ENCODE measurements at regions not wholly inside any gene's neighbourhood (a gene's known extent, or its start where the extent isn't known, plus 50 kb on each side); places are given as distances from the start of the nearest gene placed in this dataset.

GRCh38 chr16:87076331-87076949, 240.8 kb downstream of the C16orf95 start:
- no peak for DNase-seq (ENCODE audit: low spot score)
- peak overlapping the region; percentile 2 for H3K27ac Mint-ChIP-seq (ENCODE audit: unreplicated experiment)
- no peak overlapping the region for H3K4me3 Mint-ChIP-seq (ENCODE audit: unreplicated experiment)
- H3K36me3 Mint-ChIP-seq (ENCODE audit: low read depth, unreplicated experiment): no peaks in the 10 kb centered on the region
- H3K9me3 Mint-ChIP-seq (ENCODE audit: unreplicated experiment): peaks cover 5% of the 10 kb centered on the region
- no peaks in the 10 kb centered on the region for H3K27me3 Mint-ChIP-seq (ENCODE audit: unreplicated experiment)
- peaks cover 10% of the 10 kb centered on the region for H3K4me1 Mint-ChIP-seq (ENCODE audit: unreplicated experiment)
- TF ChIP-seq CTCF (IDR thresholded peaks at IDR 0.05; ENCODE audit: unreplicated experiment): no peak

GRCh38 chr16:87076950-87077749, 240.0 kb downstream of the C16orf95 start:
- H3K36me3 Mint-ChIP-seq (ENCODE audit: low read depth, unreplicated experiment): no peaks in the 10 kb centered on the region
- H3K27ac Mint-ChIP-seq (ENCODE audit: unreplicated experiment): no peak overlapping the region
- peak; percentile 55 for TF ChIP-seq CTCF (IDR thresholded peaks at IDR 0.05; ENCODE audit: unreplicated experiment)
- DNase-seq (ENCODE audit: low spot score): peak; percentile 79
- no peak overlapping the region for H3K4me3 Mint-ChIP-seq (ENCODE audit: unreplicated experiment)
- H3K27me3 Mint-ChIP-seq (ENCODE audit: unreplicated experiment): no peaks in the 10 kb centered on the region
- H3K4me1 Mint-ChIP-seq (ENCODE audit: unreplicated experiment): peaks cover 10% of the 10 kb centered on the region
- H3K9me3 Mint-ChIP-seq (ENCODE audit: unreplicated experiment): peaks cover 5% of the 10 kb centered on the region

- DNase-seq (ENCODE audit: low spot score): no peak
- H3K27me3 Mint-ChIP-seq (ENCODE audit: unreplicated experiment): no peaks in the 10 kb centered on the region
- H3K9me3 Mint-ChIP-seq (ENCODE audit: unreplicated experiment): peaks cover 5% of the 10 kb centered on the region
- peaks cover 3% of the 10 kb centered on the region for H3K36me3 Mint-ChIP-seq (ENCODE audit: low read depth, unreplicated experiment)
- H3K4me3 Mint-ChIP-seq (ENCODE audit: unreplicated experiment): no peak overlapping the region
- H3K4me1 Mint-ChIP-seq (ENCODE audit: unreplicated experiment): peaks cover 10% of the 10 kb centered on the region
- H3K27ac Mint-ChIP-seq (ENCODE audit: unreplicated experiment): no peak overlapping the region
- TF ChIP-seq CTCF (IDR thresholded peaks at IDR 0.05; ENCODE audit: unreplicated experiment): no peak
Measured at GRCh38 chr16:87077750-87078127, 239.5 kb downstream of the C16orf95 start.

- peaks cover 10% of the 10 kb centered on the region for H3K4me1 Mint-ChIP-seq (ENCODE audit: unreplicated experiment)
- H3K9me3 Mint-ChIP-seq (ENCODE audit: unreplicated experiment): peaks cover 5% of the 10 kb centered on the region
- no peak for TF ChIP-seq CTCF (IDR thresholded peaks at IDR 0.05; ENCODE audit: unreplicated experiment)
- H3K27ac Mint-ChIP-seq (ENCODE audit: unreplicated experiment): no peak overlapping the region
- DNase-seq (ENCODE audit: low spot score): no peak
- H3K27me3 Mint-ChIP-seq (ENCODE audit: unreplicated experiment): no peaks in the 10 kb centered on the region
- no peak overlapping the region for H3K4me3 Mint-ChIP-seq (ENCODE audit: unreplicated experiment)
- H3K36me3 Mint-ChIP-seq (ENCODE audit: low read depth, unreplicated experiment): peaks cover 12% of the 10 kb centered on the region
Measured at GRCh38 chr16:87080571-87081167, 236.5 kb downstream of the C16orf95 start.

- H3K4me3 Mint-ChIP-seq (ENCODE audit: unreplicated experiment): no peak overlapping the region
- H3K4me1 Mint-ChIP-seq (ENCODE audit: unreplicated experiment): peaks cover 4% of the 10 kb centered on the region
- peaks cover 1% of the 10 kb centered on the region for H3K9me3 Mint-ChIP-seq (ENCODE audit: unreplicated experiment)
- no peak for DNase-seq (ENCODE audit: low spot score)
- peaks cover 12% of the 10 kb centered on the region for H3K36me3 Mint-ChIP-seq (ENCODE audit: low read depth, unreplicated experiment)
- no peaks in the 10 kb centered on the region for H3K27me3 Mint-ChIP-seq (ENCODE audit: unreplicated experiment)
- no peak overlapping the region for H3K27ac Mint-ChIP-seq (ENCODE audit: unreplicated experiment)
- no peak for TF ChIP-seq CTCF (IDR thresholded peaks at IDR 0.05; ENCODE audit: unreplicated experiment)
Measured at GRCh38 chr16:87085441-87085840, 231.8 kb downstream of the C16orf95 start.

Measured in endothelial cell (in vitro differentiated cells).